HG02943 (cell line): ENCODE measurements at regions not wholly inside any gene's neighbourhood (a gene's known extent, or its start where the extent isn't known, plus 50 kb on each side); places are given as distances from the start of the nearest gene placed in this dataset.

Experiments used
- ATAC-seq: cut with Tn5 transposase; IDR thresholded peaks from one replicate; pipeline ENCODE4 v1.9.1; 2021; ENCODE audit warnings: mild to moderate bottlenecking, low read depth, moderate library complexity; ENCODE audit not compliant: unreplicated experiment

DNA sequence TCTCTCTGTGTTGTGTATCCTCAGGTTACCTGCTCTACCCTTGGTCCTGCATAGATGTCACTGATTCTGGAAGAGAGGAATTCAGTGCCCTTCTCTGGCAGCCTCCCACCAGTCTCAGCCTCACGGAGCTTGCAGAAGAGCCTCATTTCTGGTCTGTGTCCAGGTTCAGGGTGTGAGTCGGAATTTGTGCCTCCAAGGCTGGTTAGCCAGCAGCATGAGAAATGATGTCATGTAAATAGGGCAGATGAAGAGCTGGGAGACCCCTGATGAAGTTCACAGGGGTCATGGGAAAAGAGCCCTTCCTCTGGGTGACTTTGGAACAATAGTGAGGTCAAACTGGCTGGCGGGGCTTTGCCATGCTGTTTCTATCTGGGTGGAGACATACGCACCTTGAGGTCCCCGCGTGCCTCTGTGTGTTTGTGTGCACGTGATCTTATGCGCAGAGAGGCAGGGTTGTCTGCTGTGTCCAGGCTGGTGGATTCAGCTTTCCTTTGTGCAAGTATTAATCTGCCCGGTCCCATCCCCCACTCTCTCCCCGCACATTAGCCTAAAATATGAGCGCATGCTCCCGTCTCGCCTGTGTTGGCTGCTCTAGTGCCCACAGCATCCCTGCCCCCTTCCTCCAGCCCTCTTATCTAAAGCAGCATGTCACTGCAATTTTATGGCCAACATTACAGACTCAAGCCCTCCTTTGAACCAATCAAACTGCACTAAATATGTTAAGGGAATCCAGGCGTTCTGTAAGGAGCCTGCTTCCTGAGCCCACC, 256.3 kb upstream of the ZFHX3 start:
- no peak for ATAC-seq

DNA sequence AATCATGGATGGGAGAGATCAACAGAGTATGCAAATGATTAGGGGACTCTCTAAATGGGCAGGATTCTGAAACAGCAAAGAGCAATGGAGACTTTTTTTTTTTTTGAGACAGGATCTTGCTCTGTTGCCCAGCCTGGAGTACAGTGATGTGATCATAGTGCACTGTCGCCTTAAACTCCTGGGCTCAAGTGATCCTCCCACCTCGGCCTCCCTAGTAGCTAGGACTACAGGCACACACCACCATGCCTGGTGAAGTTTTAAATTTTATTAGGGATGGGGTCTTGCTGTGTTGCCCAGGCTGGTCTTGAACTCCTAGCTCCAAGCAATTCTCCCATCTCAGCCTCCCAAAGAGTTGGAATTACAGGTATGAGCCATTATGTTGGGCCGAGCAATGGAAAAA, 255.0 kb upstream of the ZFHX3 start:
- ATAC-seq, result no peak

DNA sequence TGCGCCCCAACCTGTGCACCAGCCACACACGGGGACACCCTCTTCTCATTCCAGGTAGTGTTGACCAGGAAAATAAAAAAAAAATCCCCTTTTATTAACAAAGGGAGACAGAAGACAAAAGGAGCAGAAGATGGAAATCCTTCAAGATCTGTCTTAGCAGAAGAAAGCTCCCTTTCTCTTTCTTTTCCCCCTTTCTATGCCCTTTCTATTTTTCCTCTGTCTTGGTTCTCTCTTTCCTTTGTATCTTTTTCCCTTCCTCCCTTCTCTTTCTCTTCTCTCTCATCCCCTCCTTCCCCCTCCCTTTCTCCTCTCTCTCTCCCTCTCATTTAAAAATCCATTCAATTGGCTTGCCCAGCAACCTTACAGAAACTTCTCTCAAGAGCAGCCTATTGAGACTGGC, 254.1 kb upstream of the ZFHX3 start:
- no peak for ATAC-seq

DNA sequence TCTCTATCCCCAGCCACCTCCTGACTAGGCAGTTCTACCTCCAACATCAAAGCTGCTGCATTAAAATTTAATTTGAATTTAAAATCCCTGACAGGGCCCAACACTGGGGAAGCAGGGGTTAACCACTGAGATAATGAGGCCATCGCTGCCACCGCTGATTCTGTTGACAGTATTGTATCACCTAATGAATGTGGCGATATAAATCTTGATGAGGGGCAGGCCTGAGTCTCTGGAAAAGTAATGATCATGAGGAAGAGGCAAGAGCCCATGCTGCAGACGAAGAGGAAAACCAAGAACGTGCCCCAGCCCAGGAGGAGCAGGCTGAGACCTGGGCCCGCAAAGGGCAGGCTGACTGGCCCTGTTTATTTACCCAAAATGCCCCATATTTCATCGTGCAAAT, 251.4 kb upstream of the ZFHX3 start:
- no peak for ATAC-seq

DNA sequence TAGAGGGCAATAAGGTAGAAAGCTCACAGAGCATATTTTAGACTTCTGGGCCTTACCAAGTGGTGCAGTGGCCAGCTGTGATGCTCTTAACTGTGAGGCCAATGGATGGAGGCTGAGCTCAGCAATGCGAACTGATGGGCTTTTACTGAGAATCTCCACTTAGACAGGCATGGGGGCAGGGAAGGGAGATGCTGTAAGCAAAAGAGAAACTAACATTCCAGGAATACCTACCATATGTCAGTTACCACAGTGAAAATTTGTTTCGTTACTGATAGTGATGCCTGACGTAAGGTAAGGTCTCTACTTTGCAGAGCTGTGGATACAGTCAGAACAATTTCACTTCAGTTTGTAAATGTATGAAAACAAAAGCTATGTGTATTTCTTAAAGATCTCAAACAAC, 250.6 kb upstream of the ZFHX3 start:
- ATAC-seq, result no peak

DNA sequence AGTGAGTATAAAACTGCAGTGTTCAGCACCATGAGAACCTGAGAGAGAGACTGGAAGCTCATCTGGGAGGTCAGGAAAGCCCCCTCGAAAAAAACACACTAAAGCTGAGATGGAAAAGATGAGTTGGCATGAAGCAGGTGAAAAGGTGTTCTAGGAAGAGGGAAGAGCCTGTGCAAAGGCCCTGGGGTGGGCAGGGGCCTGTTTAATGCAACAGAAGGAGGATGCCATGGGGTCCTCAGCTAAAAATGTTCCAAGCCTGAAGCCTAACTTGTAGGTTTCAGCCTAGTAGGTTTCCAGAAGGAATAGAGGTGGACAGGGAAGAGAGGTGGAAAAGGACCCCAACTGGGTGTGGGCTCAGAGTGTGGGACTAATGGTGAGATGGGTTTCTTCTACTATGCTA, 242.3 kb upstream of the ZFHX3 start:
- ATAC-seq, result no peak

DNA sequence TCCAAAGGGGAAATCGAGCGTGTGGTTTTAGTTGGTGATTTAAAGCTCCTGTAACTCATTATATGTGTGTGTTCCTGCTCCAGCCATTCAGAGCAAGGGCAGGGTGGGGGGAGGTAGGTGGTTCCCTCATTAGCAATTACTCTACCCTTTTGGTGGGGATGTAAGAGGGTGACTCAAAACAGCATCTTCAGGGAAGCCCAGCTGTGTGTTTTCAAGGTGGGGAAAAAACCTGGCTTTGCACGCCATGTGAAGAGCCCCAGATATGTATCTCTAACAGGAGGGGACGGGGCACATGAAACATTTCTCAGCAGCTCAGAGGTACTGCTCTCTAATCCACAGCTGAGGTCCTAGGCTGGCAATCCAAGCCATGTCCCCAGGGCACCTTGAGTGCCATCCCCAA, 241.3 kb upstream of the ZFHX3 start:
- peak; percentile 90 for ATAC-seq

DNA sequence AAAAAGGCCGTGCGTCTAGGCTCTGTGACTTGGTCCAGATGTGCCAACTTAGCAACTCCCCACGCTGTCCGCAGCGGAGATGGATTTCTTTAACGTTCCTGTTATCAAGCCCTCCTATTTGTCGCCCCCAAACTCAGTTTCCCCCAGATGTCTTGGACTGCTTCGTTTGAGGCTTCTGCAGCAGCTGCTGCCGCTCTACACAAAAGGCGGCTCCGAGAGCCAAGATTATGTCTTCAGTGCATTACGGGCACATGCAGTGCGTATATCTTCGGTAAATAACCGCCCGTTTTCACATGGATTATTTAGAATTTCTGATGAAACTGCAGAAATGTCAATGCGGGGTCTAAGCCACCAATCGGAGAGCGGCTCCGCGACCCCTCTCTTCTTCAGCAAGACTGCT, 240.6 kb upstream of the ZFHX3 start:
- no peak for ATAC-seq

DNA sequence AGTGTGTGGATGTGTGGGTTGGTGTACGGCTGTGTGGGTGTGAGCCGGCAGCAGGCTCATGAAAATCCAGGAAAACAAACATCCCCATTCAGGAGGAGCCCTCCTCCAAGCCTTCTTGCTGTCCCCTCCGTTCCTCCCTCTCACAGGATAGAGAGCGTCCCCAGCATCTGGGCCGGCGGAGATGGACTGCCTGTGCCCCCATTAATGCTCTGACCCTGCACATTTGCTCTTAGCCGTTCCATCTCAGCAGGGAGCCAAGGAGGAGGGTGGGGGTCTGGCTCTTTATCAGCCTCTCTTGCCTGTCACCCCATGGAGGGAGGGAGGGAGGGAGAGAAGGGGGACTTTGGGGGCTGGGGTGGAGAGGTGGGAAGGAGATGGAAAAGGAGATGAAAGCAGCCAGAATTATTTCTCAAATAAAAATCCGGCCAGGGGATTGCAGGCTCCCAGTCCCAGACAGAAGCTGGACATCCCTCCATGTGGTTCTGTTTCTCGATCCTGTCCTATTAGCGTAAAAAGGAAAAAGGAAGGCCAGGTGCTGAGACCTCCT, 240.0 kb upstream of the ZFHX3 start:
- ATAC-seq, result no peak

DNA sequence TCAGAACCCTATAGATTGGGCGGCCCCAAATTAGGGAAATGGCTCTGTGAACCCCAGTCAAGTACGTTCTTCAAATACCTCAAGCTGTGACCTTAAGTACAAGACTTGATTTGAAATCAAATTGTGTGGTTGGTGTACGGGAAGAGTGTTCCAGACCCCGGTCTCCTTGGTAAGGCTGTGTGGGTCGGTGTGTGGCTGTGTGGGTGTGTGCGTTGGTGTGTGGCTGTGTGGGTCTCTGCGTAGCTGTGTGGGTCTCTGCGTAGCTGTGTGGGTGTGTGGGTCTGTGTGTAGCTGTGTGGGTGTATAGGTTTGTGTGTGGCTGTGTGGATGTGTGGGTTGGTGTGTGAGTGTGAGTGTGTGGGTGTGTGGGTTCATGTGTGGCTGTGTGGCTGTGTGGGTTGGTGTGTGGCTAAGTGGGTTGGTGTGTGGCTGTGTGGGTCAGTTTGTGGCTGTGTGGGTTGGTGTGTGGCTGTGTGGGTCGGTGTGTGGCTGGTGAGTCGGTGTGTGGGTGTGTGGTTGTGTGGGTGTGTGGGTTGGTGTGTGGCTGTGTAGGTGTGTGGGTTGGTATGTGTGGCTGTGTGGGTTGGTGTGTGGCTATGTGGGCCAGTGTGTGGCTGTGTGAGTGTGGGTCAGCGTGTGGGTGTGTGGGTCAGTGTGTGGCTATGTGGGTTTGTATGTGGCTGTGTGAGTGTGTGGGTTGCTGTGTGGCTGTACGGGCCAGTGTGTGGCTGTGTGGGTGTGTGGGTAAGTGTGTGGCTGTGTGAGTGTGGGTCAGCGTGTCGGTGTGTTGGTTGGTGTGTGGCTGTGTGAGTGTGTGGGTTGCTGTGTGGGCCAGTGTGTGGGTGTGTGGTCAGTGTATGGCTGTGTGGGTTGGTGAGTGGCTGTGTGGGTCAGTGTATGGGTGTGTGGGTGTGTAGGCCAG, 238.7 kb upstream of the ZFHX3 start:
- no peak for ATAC-seq

DNA sequence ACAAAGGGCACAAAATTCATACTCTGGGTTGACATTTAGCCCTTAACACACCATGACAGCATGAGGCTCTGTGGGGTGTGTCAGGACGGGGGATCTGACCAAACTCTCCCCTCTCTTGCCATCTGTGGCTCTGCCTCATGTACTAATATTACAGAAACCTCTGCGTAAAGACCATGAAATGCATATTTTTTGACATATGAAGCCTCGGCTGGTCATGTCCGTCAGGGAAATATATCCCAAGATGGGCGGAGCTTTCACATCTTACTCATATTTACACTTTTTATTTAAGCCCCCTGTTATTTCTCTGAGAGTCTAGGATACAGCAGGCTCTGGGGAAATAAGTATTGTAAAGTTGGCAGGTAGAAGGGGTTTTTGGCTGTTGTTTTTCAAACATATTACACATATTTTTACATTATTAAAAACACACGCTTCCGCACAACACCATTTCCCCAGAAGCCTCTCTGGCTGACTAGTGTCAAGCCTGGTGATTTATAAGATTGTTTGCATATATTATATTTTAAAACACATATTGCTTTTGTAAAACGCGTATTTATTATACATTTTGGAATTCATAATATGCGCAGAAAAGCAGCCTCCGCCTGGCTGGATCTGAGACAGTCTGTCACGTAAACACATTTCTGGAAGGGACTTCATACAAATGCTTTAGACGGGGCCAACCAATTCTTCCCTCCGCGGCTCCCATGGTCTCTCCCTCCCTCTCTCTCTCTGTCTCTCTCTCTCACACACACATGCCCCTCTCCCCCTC, 237.7 kb upstream of the ZFHX3 start:
- ATAC-seq, result no peak

DNA sequence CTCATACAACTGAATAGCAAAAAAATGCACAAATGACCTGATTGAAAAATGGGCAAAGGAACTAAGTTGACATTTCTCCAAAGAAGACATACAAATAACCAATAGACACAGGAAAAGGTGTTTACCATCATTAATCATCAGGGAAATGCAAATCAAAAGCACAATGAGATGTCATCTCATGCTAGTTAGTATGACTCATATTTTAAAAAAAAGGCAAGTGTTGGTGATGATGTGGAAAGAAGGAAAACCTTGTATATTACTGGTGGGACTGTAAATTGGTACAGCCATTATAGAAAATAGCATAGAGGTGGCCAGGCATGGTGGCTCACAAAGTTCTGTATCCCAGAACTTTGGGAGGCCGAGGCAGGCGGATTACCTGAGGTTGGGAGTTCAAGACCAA, 232.5 kb upstream of the ZFHX3 start:
- no peak for ATAC-seq

DNA sequence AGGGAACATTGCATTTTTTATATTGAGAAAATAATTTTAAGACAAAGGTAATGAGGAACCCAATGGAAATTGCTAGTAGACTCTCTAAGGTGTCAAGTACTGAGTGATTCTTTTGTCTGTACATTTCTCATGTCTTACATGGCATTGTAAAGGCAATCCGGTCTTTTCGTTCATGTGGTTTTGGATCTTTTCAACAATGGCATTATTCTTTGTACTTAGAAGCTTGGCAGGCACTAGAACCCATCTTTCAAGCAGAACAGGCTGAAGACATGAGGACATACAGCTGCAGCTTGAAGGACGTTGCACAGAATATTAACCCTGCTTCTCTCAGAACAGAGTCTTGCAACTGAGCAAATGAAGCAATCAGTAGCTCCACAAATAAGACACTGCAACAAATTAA, 231.5 kb upstream of the ZFHX3 start:
- ATAC-seq, result no peak

DNA sequence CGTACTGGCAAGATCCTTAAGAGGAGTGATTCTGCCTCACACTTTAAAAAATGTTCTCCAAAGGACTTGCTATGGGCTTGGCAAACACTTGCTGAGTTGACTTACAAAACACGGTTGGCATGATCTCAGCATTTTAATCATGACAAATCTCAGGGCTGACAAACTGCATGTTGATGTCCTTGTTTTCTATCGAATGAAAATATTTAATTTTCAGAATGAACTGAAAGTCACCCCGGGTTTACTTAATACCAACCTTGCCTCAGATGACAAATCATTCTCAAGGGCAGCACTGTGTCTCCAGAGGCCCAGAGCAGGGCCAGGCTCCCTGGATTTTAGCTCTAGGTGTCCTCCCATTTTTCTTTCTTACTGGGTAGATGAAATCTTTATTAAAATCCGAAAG, 229.1 kb upstream of the ZFHX3 start:
- ATAC-seq, result no peak

DNA sequence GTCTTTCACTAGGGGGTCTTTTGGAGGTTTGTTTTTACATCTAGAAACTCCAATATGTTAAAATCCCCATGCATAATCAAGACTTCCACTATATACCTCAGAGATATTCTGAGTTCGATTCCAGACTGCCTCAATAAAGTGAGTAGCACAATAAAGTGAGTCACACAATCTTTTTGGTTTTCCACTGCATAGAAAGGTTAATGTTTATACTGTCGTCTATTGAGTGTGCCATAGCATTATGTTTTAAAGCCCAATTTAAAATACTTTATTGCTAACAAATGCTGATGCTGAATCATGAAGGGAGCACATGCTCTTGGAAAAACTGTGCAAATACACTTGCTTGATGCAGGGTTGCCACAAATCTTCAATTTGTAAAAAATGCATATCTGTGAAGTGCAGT, 227.5 kb upstream of the ZFHX3 start:
- ATAC-seq, result no peak

DNA sequence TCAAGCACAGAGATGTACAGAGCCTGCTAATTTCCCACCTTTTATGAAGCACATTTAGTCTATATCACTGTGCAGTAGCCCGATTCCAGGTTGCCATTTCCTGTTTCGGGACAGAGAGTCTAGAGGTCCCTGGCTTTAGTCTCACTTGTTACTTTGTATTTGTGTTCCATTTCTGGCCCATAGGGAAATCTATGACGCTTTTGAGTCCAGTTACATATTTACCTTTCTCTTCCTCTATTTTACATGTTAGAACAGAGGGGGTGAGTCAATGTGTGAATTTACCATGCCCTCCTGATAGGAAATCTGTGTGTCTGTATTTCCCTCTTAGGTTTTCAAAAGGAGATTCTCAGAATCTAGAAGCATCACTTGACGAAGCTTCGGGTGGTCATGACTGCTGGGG, 227.1 kb upstream of the ZFHX3 start:
- ATAC-seq, result no peak

DNA sequence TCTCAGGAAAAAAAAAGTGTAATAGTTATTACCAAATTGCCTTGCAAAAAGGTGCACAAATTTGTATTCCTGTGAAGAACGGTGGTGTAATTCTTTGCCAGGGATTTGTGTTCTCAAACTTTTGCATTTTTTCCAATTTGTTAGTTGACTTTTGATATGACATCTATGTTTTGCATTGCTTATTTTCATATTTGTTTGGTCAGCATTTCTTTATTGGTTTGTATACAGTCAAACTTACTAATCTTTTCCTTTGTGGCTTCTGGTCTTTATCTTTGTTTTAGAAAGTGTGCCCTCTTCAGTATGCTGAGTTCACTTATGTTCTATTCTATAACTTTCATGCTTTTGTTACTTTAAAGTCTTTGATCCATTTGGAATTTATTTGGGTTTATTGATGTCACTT, 226.2 kb upstream of the ZFHX3 start:
- no peak for ATAC-seq

DNA sequence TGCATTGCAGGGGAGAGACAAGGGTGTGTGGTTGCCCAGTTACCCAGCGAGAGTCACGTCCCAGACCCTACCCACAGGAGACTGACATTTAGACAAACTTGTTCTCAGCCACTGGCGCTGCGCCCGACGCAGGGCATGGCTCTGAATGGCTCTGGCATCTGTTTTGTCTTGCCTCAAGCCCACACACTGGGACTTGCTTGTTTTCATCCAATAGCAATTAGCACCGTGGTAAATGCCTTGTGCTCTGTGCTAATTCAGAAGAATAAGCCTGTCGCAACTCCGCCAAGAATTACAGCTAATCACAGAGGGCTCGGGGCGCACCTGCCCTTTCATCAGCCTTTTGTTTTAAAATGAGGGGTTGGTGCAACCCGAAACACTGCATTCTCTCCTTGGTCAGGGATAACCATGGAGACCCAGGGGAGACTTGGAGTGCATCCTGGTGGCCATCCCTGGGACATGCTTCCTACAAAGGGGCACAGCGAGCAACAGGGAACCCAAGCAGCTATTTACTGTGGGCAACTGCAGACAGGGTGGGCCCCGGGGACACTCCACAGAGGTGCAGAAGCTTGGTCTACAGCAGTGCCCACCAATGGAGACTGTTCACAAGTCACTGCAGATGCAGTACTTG, 220.6 kb upstream of the ZFHX3 start:
- no peak for ATAC-seq

DNA sequence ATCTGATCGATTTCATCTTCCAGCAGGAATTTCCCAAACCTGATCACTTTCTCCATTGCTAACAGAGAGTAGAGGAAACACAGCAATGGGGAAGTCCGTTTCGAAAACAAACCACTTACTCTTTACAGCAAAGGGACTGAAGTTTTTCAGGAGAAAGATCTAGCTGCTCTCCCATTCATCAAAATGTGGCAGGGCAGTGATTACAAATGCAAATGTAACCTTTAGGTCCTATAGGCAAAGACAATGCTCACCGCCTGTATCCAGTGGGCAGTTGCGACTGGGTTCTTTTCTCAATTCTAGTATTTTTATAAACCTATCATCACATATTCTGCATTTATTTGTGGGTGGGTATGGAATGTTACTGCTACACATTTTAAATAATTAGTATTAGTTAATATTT, 218.0 kb upstream of the ZFHX3 start:
- no peak for ATAC-seq

DNA sequence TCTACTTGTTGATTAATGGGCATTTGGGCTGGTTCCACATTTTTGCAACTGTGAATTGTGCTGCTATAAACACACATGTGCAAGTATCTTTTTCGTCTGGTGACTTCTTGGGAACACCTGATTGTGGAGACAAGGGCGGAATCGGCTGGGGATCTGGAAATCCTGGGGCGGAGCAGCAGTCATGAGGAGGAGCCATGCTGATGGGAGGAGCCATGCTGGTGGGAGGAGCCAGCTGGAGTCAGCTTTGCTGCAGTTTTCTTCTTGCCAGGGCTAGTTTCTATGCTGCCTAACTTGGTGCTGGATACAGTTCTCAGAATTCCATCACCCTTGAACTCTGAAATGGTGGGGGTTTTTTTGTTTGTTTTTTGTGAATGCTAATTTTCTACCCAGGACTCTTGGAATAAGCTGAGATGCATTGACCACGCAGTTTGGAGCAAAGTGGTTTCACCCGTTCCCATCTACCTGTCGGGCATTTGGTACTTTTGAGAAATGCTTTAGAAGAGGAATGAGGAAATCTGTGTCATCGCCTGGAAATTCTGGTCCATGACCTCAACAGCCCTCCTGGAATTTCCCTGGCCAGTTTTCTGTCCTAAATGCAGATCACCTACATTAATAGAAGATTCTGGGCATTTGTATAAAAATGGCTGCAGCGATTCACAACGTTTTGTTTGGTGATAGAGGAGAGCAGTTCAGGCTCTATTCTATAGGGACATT, 217.4 kb upstream of the ZFHX3 start:
- ATAC-seq, result no peak
